ENCODE measurements at regions not wholly inside any gene's neighbourhood (a gene's known extent, or its start where the extent isn't known, plus 50 kb on each side); places are given as distances from the start of the nearest gene placed in this dataset.

DNA sequence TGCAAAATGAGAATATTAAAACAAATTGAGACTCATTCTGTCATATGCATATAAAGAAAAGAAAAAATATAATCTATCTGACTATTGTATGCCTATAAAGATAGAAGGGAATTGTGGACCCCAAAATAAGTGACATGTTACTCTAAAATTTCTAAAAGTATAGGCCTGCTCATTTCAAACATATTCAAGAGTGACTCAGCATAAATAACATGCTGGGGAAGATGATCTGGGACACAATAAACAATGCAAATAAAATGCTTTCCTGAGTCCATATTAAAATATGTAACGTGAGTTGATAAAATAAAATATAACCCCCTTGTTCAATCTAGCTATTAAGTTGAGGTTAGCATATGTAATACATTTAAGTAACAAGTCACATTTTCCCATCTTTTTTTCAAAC lies 882.0 kb upstream of the EDIL3 start:
- DNase-seq (no peak), ATAC-seq (ENCODE audit: low read depth in 2 of 2) (no peak)
- Histone ChIP-seq H3K4me3 (ENCODE audit: low read depth, low read length) (no peak overlapping the region), H3K36me3 (ENCODE audit: control insufficient read depth, insufficient read depth, low read length) (no peaks in the 10 kb centered on the region), H3K9me3 (ENCODE audit: control insufficient read depth in 2 of 2, low read length in 2 of 2) (peaks cover 0 to 5% of the 10 kb centered on the region in 2 experiments), H3K27me3 (ENCODE audit: control insufficient read depth, insufficient read depth, low read length) (no peaks in the 10 kb centered on the region), H3K27ac (ENCODE audit: insufficient read depth, low read length, poor library complexity, severe bottlenecking) (no peak overlapping the region), H3K4me1 (ENCODE audit: control insufficient read depth, insufficient read depth, low read length, poor library complexity, severe bottlenecking) (no peaks in the 10 kb centered on the region)
- H3K27me3 Mint-ChIP-seq, result no peaks in the 10 kb centered on the region
- H3K27ac Mint-ChIP-seq, result no peak overlapping the region
- no peaks in the 10 kb centered on the region for H3K4me1 Mint-ChIP-seq
- H3K9me3 Mint-ChIP-seq, result peaks cover 0 to 9% (median 1%) of the 10 kb centered on the region in 7 donors
- no peaks in the 10 kb centered on the region for H3K36me3 Mint-ChIP-seq
- no peak overlapping the region for H3K4me3 Mint-ChIP-seq

DNA sequence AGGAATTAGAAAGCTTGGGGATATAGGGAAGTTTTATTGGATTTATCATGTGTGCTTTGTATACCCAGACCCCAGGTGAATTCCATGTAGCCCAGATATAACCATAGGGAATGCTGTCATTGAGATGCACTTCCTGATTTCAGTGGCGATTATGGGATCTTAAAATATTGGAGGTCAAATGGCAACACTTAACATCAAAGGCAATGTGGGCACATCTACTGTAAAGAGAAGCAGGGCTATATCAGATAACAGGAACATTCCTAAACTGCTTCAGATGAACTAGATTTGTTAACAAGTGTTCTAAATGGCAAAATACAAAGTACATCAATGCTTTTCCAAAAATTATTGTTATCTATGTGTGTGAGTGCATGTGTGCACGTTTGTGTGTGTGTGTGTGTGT lies 883.5 kb upstream of the EDIL3 start:
- DNase-seq (no peak), ATAC-seq (ENCODE audit: low read depth in 2 of 2) (no peak)
- Mint-ChIP-seq H3K4me1 (no peaks in the 10 kb centered on the region), H3K4me3 (no peak overlapping the region), H3K27ac (no peak overlapping the region), H3K27me3 (no peaks in the 10 kb centered on the region), H3K9me3 (peaks cover 0 to 9% (median 1%) of the 10 kb centered on the region in 7 donors), H3K36me3 (no peaks in the 10 kb centered on the region)
- Histone ChIP-seq H3K27ac (ENCODE audit: insufficient read depth, low read length, poor library complexity, severe bottlenecking) (no peak overlapping the region), H3K36me3 (ENCODE audit: control insufficient read depth, insufficient read depth, low read length) (no peaks in the 10 kb centered on the region), H3K4me3 (ENCODE audit: low read depth, low read length) (no peak overlapping the region), H3K27me3 (ENCODE audit: control insufficient read depth, insufficient read depth, low read length) (no peaks in the 10 kb centered on the region), H3K4me1 (ENCODE audit: control insufficient read depth, insufficient read depth, low read length, poor library complexity, severe bottlenecking) (no peaks in the 10 kb centered on the region), H3K9me3 (ENCODE audit: control insufficient read depth in 2 of 2, low read length in 2 of 2) (peaks cover 0 to 5% of the 10 kb centered on the region in 2 experiments)

DNA sequence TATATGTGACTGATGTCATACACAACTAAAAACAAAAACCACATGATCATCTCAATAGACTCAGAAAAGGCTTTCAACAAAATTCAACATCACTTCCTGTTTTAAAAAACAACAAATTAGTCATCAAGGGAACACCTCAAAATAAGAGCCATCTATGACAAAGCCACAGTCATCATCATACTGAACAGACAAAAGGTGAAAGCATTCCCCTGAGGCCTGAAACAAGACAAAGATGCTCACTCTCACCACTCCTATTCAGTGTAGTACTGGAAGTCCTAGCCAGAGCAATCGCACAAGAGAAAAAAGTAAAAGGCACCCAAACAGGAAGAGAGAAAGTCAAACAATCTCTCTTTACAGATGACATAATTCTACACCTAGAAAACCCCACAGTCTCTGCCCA lies 893.5 kb upstream of the EDIL3 start:
- no peaks in the 10 kb centered on the region for H3K36me3 ChIP-seq (ENCODE audit: control insufficient read depth, insufficient read depth, low read length)
- no peaks in the 10 kb centered on the region for H3K27me3 ChIP-seq (ENCODE audit: control insufficient read depth, insufficient read depth, low read length)
- Mint-ChIP-seq H3K27me3 (no peaks in the 10 kb centered on the region), H3K36me3 (no peaks in the 10 kb centered on the region), H3K27ac (no peak overlapping the region), H3K9me3 (peaks cover 0 to 19% (median 6%) of the 10 kb centered on the region in 7 donors), H3K4me3 (no peak overlapping the region), H3K4me1 (no peaks in the 10 kb centered on the region)
- H3K4me3 ChIP-seq (ENCODE audit: low read depth, low read length), result no peak overlapping the region
- H3K9me3 ChIP-seq (ENCODE audit: control insufficient read depth in 2 of 2, low read length in 2 of 2), result no peaks in the 10 kb centered on the region
- DNase-seq (no peak), ATAC-seq (ENCODE audit: low read depth in 2 of 2) (no peak)
- H3K4me1 ChIP-seq (ENCODE audit: control insufficient read depth, insufficient read depth, low read length, poor library complexity, severe bottlenecking), result no peaks in the 10 kb centered on the region
- H3K27ac ChIP-seq (ENCODE audit: insufficient read depth, low read length, poor library complexity, severe bottlenecking), result no peak overlapping the region

DNA sequence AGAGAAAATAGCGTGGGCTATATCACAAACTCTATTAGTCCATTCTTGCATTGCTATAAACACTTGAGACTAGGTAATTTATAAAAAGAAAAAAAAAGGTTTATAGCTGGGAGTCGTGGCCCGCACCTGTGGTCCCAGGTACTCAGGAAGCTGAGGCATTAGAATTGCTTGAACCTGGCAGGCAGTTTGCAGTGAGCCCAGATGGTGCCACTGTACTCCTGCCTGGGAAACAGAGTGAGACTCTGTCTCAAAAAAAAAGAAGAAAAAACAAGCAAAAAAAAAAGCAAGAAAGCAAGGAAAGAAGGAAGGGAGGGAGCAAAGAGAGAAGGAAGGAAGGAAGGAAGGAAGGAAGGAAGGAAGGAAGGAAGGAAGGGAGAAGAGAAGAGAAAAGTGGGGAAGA lies 904.2 kb upstream of the EDIL3 start:
- no peak overlapping the region for H3K27ac ChIP-seq (ENCODE audit: insufficient read depth, low read length, poor library complexity, severe bottlenecking)
- H3K36me3 ChIP-seq (ENCODE audit: control insufficient read depth, insufficient read depth, low read length), result no peaks in the 10 kb centered on the region
- Mint-ChIP-seq H3K36me3 (no peaks in the 10 kb centered on the region), H3K27ac (no peak overlapping the region), H3K27me3 (no peaks in the 10 kb centered on the region), H3K9me3 (peaks cover 0 to 13% (median 2%) of the 10 kb centered on the region in 7 donors), H3K4me1 (no peaks in the 10 kb centered on the region), H3K4me3 (no peak overlapping the region)
- no peak for DNase-seq
- H3K9me3 ChIP-seq (ENCODE audit: control insufficient read depth in 2 of 2, low read length in 2 of 2), result no peaks in the 10 kb centered on the region
- no peaks in the 10 kb centered on the region for H3K27me3 ChIP-seq (ENCODE audit: control insufficient read depth, insufficient read depth, low read length)
- no peaks in the 10 kb centered on the region for H3K4me1 ChIP-seq (ENCODE audit: control insufficient read depth, insufficient read depth, low read length, poor library complexity, severe bottlenecking)
- no peak for ATAC-seq (ENCODE audit: low read depth in 2 of 2)
- H3K4me3 ChIP-seq (ENCODE audit: low read depth, low read length), result no peak overlapping the region

DNA sequence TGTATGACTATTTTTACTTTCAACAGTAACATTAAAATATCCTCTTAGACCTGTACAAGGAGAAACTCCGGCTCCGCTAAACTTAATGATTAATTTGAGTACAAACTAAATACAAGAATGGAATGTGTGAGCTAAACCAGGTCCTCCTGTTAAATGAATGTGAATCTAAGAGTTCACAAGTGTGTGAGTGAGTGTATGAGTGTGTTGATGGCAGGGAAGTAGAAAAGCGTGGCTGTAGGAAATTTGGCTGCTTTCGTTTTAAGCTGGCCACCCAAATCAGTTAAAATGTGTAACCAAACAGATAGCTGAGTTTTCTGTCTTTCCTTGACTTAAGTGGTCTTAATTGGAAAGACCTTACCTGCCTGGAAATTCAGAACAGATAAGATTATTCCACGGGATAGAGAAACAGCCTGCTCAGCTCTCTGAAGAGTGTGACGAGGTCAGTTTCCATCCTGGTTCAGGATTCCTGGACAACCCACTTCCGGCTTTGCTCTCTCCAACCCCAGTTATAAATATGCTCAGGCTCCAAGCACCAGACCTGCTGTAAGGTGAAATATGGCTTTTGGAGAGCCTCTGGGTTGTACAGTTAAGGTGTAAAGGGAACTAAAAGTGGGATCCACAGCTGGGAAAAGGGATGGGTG lies 908.6 kb upstream of the EDIL3 start:
- Histone ChIP-seq H3K27me3 (ENCODE audit: control insufficient read depth, insufficient read depth, low read length) (no peaks in the 10 kb centered on the region), H3K36me3 (ENCODE audit: control insufficient read depth, insufficient read depth, low read length) (no peaks in the 10 kb centered on the region), H3K9me3 (ENCODE audit: control insufficient read depth in 2 of 2, low read length in 2 of 2) (no peaks in the 10 kb centered on the region), H3K4me3 (ENCODE audit: low read depth, low read length) (no peak overlapping the region), H3K27ac (ENCODE audit: insufficient read depth, low read length, poor library complexity, severe bottlenecking) (no peak overlapping the region), H3K4me1 (ENCODE audit: control insufficient read depth, insufficient read depth, low read length, poor library complexity, severe bottlenecking) (no peaks in the 10 kb centered on the region)
- no peaks in the 10 kb centered on the region for H3K27me3 Mint-ChIP-seq
- H3K9me3 Mint-ChIP-seq, result peaks cover 0 to 22% (median 4%) of the 10 kb centered on the region in 7 donors
- no peak overlapping the region for H3K4me3 Mint-ChIP-seq
- no peaks in the 10 kb centered on the region for H3K36me3 Mint-ChIP-seq
- no peaks in the 10 kb centered on the region for H3K4me1 Mint-ChIP-seq
- H3K27ac Mint-ChIP-seq, result no peak overlapping the region
- DNase-seq, result no peak
- ATAC-seq (ENCODE audit: low read depth in 2 of 2), result no peak

DNA sequence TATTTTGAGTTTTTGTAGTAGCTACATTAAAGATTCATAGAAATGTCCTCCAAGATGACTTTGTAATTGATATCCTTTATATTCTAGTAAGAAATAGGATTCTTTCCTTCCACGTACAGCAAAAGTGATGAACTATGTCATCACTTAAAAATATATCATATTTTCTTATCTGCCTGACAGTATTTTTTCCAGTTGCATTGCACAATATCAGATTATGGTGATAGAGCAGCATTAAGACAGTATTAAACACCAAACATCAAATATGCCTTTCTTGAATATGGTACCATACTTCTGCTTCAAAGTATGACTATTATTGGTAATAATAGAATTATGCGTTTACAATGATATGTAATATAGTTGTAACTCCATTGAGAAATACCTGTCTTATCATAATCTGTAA lies 919.8 kb upstream of the EDIL3 start:
- no peaks in the 10 kb centered on the region for H3K4me1 Mint-ChIP-seq
- no peaks in the 10 kb centered on the region for H3K36me3 ChIP-seq (ENCODE audit: control insufficient read depth, insufficient read depth, low read length)
- H3K4me3 Mint-ChIP-seq, result no peak overlapping the region
- no peak overlapping the region for H3K27ac ChIP-seq (ENCODE audit: insufficient read depth, low read length, poor library complexity, severe bottlenecking)
- peaks cover 0 to 15% (median 2%) of the 10 kb centered on the region in 7 donors for H3K9me3 Mint-ChIP-seq
- H3K4me1 ChIP-seq (ENCODE audit: control insufficient read depth, insufficient read depth, low read length, poor library complexity, severe bottlenecking), result no peaks in the 10 kb centered on the region
- no peaks in the 10 kb centered on the region for H3K27me3 ChIP-seq (ENCODE audit: control insufficient read depth, insufficient read depth, low read length)
- H3K9me3 ChIP-seq (ENCODE audit: control insufficient read depth in 2 of 2, low read length in 2 of 2), result no peaks in the 10 kb centered on the region
- DNase-seq (no peak), ATAC-seq (ENCODE audit: low read depth in 2 of 2) (no peak)
- no peaks in the 10 kb centered on the region for H3K27me3 Mint-ChIP-seq
- no peaks in the 10 kb centered on the region for H3K36me3 Mint-ChIP-seq
- H3K27ac Mint-ChIP-seq, result no peak overlapping the region
- H3K4me3 ChIP-seq (ENCODE audit: low read depth, low read length), result no peak overlapping the region

DNA sequence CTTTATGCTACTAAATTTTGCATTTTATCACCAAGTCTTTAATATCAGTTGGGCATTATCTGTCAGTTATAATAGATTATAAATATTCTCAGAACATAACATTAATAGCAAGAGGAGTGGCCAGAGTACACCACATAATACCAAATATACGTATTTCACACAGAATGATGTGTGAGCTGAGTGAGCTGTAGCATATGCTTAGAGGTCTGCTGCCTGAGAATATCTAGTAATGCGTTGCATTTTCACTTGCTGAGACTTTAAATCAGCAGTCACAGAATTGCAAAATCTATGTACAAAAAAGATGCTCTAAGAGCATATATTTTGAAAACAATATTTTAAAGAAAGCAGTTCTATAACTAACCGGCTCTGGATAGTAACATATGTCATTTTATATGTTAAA lies 921.1 kb upstream of the EDIL3 start:
- H3K36me3 Mint-ChIP-seq, result no peaks in the 10 kb centered on the region
- H3K9me3 Mint-ChIP-seq, result peaks cover 0 to 15% (median 4%) of the 10 kb centered on the region in 7 donors
- H3K27ac ChIP-seq (ENCODE audit: insufficient read depth, low read length, poor library complexity, severe bottlenecking), result no peak overlapping the region
- DNase-seq (no peak), ATAC-seq (ENCODE audit: low read depth in 2 of 2) (no peak)
- no peaks in the 10 kb centered on the region for H3K36me3 ChIP-seq (ENCODE audit: control insufficient read depth, insufficient read depth, low read length)
- no peaks in the 10 kb centered on the region for H3K9me3 ChIP-seq (ENCODE audit: control insufficient read depth in 2 of 2, low read length in 2 of 2)
- no peaks in the 10 kb centered on the region for H3K4me1 ChIP-seq (ENCODE audit: control insufficient read depth, insufficient read depth, low read length, poor library complexity, severe bottlenecking)
- H3K4me1 Mint-ChIP-seq, result no peaks in the 10 kb centered on the region
- no peaks in the 10 kb centered on the region for H3K27me3 Mint-ChIP-seq
- H3K27me3 ChIP-seq (ENCODE audit: control insufficient read depth, insufficient read depth, low read length), result no peaks in the 10 kb centered on the region
- H3K4me3 Mint-ChIP-seq, result no peak overlapping the region
- no peak overlapping the region for H3K4me3 ChIP-seq (ENCODE audit: low read depth, low read length)
- no peak overlapping the region for H3K27ac Mint-ChIP-seq

DNA sequence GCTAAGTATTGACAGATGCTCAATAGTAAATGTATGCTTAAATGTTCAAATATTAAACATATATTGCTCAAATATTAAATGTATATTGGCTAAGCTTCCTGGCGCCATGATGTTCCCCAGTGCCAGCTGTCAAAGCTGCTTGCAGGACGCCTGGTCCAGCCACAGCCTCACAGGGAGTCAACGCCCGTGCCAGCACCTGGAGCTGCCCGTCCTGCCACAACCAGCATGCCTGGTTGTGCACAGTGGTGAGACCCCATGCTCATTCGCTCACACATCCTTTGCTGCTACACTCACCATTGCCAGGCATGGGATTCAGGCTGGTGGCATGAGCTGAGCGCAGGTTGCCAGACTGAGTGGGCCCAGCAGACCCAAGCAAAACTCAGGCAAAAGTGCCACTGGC lies 926.9 kb upstream of the EDIL3 start:
- no peak for DNase-seq
- H3K36me3 Mint-ChIP-seq, result no peaks in the 10 kb centered on the region
- ATAC-seq (ENCODE audit: low read depth in 2 of 2), result no peak

More for the DNA sequence above, 926.9 kb upstream of the EDIL3 start:
- Histone ChIP-seq H3K36me3 (ENCODE audit: control insufficient read depth, insufficient read depth, low read length) (no peaks in the 10 kb centered on the region), H3K9me3 (ENCODE audit: control insufficient read depth in 2 of 2, low read length in 2 of 2) (peaks cover 0 to 13% of the 10 kb centered on the region in 2 experiments), H3K27me3 (ENCODE audit: control insufficient read depth, insufficient read depth, low read length) (no peaks in the 10 kb centered on the region), H3K4me1 (ENCODE audit: control insufficient read depth, insufficient read depth, low read length, poor library complexity, severe bottlenecking) (no peaks in the 10 kb centered on the region), H3K4me3 (ENCODE audit: low read depth, low read length) (no peak overlapping the region), H3K27ac (ENCODE audit: insufficient read depth, low read length, poor library complexity, severe bottlenecking) (no peak overlapping the region)
- H3K4me3 Mint-ChIP-seq, result no peak overlapping the region
- H3K27me3 Mint-ChIP-seq, result no peaks in the 10 kb centered on the region
- H3K9me3 Mint-ChIP-seq, result peaks cover 0 to 18% (median 8%) of the 10 kb centered on the region in 7 donors
- no peak overlapping the region for H3K27ac Mint-ChIP-seq
- no peaks in the 10 kb centered on the region for H3K4me1 Mint-ChIP-seq
